ENCODE measurements at regions not wholly inside any gene's neighbourhood (a gene's known extent, or its start where the extent isn't known, plus 50 kb on each side); places are given as distances from the start of the nearest gene placed in this dataset.
A peak's percentile ranks its signal among the peaks of the same experiment; 100 is the strongest.

DNA sequence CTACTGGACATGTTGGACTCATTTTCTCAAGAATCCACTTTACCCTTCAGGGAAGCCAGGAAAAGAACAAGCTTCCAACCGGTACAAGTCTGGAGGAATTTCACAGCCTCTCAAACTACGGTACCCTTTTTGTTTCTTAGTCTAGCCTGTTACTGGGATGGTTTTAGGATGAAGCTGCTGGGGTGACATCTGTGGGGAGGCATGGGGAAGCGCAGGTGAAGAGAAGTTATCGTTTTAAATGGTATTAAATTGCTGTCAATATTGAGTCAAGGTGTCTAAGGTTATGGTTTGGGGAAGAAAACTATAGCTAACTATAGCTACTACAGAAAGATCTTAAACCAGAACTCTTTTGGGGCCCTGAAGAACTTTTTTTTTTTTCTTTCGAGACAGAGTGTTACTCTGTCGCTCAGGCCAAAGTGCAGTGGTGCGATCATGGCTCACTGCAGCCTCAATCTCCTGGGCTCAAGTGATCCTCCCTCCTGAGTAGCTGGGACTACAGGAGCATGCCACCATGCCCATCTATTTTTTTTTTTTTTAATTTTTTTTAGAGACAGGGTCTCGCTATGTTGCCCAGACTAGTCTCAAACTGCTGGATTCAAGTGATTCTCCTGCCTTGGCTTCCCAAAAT is 128.7 kb downstream of the RIN2 start:
- Mint-ChIP-seq H3K27me3 (ENCODE audit: low read depth in 3 of 3) (peaks cover 0 to 7% (median 5%) of the 10 kb centered on the region in 3 donors), H3K27ac (peak overlapping the region in 1 of 7 donors; percentile 72), H3K9me3 (peaks cover 0 to 1% (median 0%) of the 10 kb centered on the region in 7 donors), H3K4me1 (peaks cover 41% of the 10 kb centered on the region), H3K4me3 (no peak overlapping the region), H3K36me3 (peaks cover 39 to 50% of the 10 kb centered on the region in 2 donors)
- Histone ChIP-seq H3K4me3 (replicated peaks in 1 of 3; ENCODE audit: low read depth in 2 of 3, low read length in 3 of 3) (peak overlapping the region in 1 of 3 experiments; percentile 4), H3K4me2 (replicated peaks; ENCODE audit: extremely low read depth, low read length, poor library complexity, severe bottlenecking) (no peak overlapping the region), H3K9me3 (replicated peaks in 1 of 2; ENCODE audit: control insufficient read depth in 1 of 2, insufficient read depth in 1 of 2, low read length in 2 of 2) (no peaks in the 10 kb centered on the region), H2AFZ (ENCODE audit: insufficient read depth, low read depth, low read length, poor library complexity, severe bottlenecking) (peak overlapping the region; percentile 24), H3K4me1 (ENCODE audit: control insufficient read depth in 1 of 2, insufficient read depth in 2 of 2, low read length in 2 of 2) (peaks cover 26 to 31% of the 10 kb centered on the region in 2 donors), H3K27ac (ENCODE audit: low read depth in 1 of 2, low read length in 2 of 2) (no peak overlapping the region), H3K27me3 (ENCODE audit: control insufficient read depth in 2 of 2, insufficient read depth in 2 of 2, low read length in 2 of 2) (no peaks in the 10 kb centered on the region), H3K79me2 (ENCODE audit: insufficient read depth, low read length) (no peaks in the 10 kb centered on the region), H4K20me1 (ENCODE audit: insufficient read depth, low read length) (no peaks in the 10 kb centered on the region), H3K36me3 (replicated peaks in 1 of 2; ENCODE audit: control insufficient read depth in 1 of 2, insufficient read depth in 2 of 2, low read length in 2 of 2) (peaks cover 0 to 7% of the 10 kb centered on the region in 2 donors), H3K9ac (ENCODE audit: insufficient read depth, low read length, poor library complexity, severe bottlenecking) (no peak overlapping the region)
- 100% methylated on average over 1 of the region's 8 CpGs for WGBS (ENCODE audit: insufficient coverage)
- TF ChIP-seq, protein P1, sequence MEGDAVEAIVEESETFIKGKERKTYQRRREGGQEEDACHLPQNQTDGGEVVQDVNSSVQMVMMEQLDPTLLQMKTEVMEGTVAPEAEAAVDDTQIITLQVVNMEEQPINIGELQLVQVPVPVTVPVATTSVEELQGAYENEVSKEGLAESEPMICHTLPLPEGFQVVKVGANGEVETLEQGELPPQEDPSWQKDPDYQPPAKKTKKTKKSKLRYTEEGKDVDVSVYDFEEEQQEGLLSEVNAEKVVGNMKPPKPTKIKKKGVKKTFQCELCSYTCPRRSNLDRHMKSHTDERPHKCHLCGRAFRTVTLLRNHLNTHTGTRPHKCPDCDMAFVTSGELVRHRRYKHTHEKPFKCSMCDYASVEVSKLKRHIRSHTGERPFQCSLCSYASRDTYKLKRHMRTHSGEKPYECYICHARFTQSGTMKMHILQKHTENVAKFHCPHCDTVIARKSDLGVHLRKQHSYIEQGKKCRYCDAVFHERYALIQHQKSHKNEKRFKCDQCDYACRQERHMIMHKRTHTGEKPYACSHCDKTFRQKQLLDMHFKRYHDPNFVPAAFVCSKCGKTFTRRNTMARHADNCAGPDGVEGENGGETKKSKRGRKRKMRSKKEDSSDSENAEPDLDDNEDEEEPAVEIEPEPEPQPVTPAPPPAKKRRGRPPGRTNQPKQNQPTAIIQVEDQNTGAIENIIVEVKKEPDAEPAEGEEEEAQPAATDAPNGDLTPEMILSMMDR (IDR thresholded peaks at IDR 0.05) = no peak
- intact Hi-C loops (cut with micrococcal nuclease) = loop anchor here in 1 of 2 donors (5.0 to 10.0 kb wide), 2 partner anchors 48 to 96 kb away; no protein-coding TSS in a partner anchor
- DNase-seq = no peak

DNA sequence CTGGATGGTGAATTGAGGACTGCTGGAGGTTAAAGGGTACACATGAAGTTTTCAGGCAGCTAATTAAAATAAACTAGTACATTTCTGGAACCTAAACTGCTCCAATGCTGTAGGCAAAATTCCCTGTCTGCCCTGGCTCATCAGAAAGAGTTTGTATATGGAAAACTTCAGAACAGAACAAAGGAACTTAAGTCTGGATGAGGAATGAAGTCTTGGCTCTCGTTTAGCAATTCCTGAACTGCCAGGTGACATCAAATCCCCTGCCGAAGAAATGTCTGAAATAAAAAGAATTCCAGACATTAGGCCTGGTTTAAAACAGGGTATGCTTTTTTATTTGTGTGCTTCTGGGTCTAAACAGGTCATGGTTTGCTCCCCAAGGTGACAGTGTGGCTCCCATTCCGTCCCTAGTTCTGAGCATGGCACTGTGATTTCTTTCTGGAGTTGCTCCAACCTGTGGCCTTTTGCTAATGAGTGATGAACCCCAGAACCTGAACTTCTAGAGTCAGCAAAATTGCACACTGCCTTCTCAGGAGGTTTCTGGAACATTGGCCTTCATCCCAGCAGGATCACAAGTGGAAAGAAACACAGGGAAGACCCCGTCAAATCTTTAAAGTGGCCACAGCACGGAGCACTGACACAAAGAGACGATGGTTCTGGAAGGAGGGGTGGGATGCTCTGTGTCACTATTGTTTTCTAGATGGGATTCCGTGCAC is 129.4 kb upstream of the NAA20 start:
- no peak for DNase-seq
- Histone ChIP-seq H3K79me2 (ENCODE audit: insufficient read depth, low read length) (no peaks in the 10 kb centered on the region), H3K4me1 (ENCODE audit: control insufficient read depth in 1 of 2, insufficient read depth in 2 of 2, low read length in 2 of 2) (peaks cover 26 to 31% of the 10 kb centered on the region in 2 donors), H3K36me3 (replicated peaks in 1 of 2; ENCODE audit: control insufficient read depth in 1 of 2, insufficient read depth in 2 of 2, low read length in 2 of 2) (peaks cover 2 to 7% of the 10 kb centered on the region in 2 donors), H3K27ac (ENCODE audit: low read depth in 1 of 2, low read length in 2 of 2) (no peak overlapping the region), H3K27me3 (ENCODE audit: control insufficient read depth in 2 of 2, insufficient read depth in 2 of 2, low read length in 2 of 2) (no peaks in the 10 kb centered on the region), H3K9ac (ENCODE audit: insufficient read depth, low read length, poor library complexity, severe bottlenecking) (no peak overlapping the region), H3K4me2 (replicated peaks; ENCODE audit: extremely low read depth, low read length, poor library complexity, severe bottlenecking) (no peak overlapping the region), H4K20me1 (ENCODE audit: insufficient read depth, low read length) (no peaks in the 10 kb centered on the region), H3K9me3 (replicated peaks in 1 of 2; ENCODE audit: control insufficient read depth in 1 of 2, insufficient read depth in 1 of 2, low read length in 2 of 2) (no peaks in the 10 kb centered on the region), H2AFZ (ENCODE audit: insufficient read depth, low read depth, low read length, poor library complexity, severe bottlenecking) (no peak overlapping the region), H3K4me3 (replicated peaks in 1 of 3; ENCODE audit: low read depth in 2 of 3, low read length in 3 of 3) (no peak overlapping the region)
- WGBS (ENCODE audit: insufficient coverage) = 90% methylated on average over 4 of the region's 7 CpGs
- Mint-ChIP-seq H3K4me1 (peaks cover 41% of the 10 kb centered on the region), H3K9me3 (peaks cover 0 to 3% (median 0%) of the 10 kb centered on the region in 7 donors), H3K36me3 (peaks cover 41 to 54% of the 10 kb centered on the region in 2 donors), H3K27me3 (ENCODE audit: low read depth in 3 of 3) (peaks cover 3 to 7% (median 5%) of the 10 kb centered on the region in 3 donors), H3K27ac (peak overlapping the region in 1 of 7 donors; percentile 32), H3K4me3 (no peak overlapping the region)
- intact Hi-C loops (cut with micrococcal nuclease) = loop anchor here in 1 of 2 donors (5.0 to 10.0 kb wide), 2 partner anchors 47 to 95 kb away; no protein-coding TSS in a partner anchor
- TF ChIP-seq, protein P1 (IDR thresholded peaks at IDR 0.05) = no peak
